Daoy (cell line): ENCODE measurements at regions not wholly inside any gene's neighbourhood (a gene's known extent, or its start where the extent isn't known, plus 50 kb on each side); places are given as distances from the start of the nearest gene placed in this dataset.
"Not testable (repeated sequence)": the region's sequence is repeated elsewhere in the genome, so short reads cannot be mapped to it uniquely, and the experiment has no call there.

Experiments used
- DNase-seq: peaks from one replicate; pipeline ENCODE4 v3.0.0-alpha.2; 2015; ENCODE audit warnings: low read depth

- no peak for DNase-seq
These were observed 257.1 kb downstream of the EFCAB11 start for GRCh38 chr14:89697281-89698060.

GRCh38 chr14:89695846-89696245, 258.7 kb downstream of the EFCAB11 start:
- no peak for DNase-seq

- DNase-seq, result no peak
These were observed 264.4 kb downstream of the EFCAB11 start for GRCh38 chr14:89690139-89690538.

- DNase-seq, result not testable (repeated sequence)
These were observed 264.8 kb downstream of the EFCAB11 start for GRCh38 chr14:89689711-89690110.

DNA sequence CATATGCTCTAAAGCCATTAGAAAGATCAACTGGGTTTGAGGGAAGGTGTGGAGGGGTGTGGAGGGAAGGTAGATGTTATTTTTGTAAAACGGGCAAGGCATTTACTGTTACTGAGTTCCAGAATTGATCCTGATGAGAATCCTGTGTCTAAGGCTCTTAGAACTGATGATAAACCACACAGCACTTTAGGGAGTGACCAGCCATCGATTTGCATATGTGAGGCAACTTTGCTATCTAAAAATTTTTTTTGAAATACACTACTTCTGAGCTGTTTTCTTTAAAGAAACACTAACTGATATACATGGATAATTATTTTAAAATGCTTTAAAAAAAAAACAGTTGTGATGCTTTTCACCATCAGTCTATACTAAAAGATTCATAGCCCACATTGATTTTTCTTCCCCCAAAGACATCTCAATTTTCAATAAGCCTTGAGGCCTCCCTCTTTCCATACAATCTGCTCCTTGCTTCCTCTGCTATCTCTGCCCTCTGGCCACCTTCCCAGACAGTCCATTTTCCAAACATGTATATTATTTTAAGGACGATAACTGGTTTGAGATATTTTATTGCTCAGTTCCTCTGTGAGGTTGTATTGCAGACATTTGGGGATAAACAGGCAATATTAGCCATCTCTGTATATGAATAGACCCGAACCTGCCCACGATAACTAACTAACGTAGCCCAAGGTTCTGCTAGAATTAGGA, 265.9 kb downstream of the EFCAB11 start:
- no peak for DNase-seq

DNA sequence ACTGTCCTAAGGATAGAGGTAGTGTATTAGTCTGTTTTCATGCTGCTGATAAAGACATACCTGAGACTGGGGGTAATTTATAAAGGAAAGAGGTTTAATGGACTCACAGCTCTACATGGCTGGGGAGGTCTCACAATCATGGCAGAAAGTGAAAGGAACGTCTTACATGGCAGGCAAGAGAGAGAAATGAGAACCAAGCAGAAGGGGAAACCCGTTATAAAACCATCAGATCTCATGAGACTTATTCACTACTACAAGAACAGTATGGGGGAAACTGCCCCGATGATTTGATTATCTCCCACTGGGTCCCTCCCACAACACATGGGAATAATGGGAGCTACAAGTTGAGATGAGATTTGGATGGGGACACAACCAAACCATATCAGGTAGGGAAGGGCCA, 267.4 kb downstream of the EFCAB11 start:
- DNase-seq, result not testable (repeated sequence)

DNA sequence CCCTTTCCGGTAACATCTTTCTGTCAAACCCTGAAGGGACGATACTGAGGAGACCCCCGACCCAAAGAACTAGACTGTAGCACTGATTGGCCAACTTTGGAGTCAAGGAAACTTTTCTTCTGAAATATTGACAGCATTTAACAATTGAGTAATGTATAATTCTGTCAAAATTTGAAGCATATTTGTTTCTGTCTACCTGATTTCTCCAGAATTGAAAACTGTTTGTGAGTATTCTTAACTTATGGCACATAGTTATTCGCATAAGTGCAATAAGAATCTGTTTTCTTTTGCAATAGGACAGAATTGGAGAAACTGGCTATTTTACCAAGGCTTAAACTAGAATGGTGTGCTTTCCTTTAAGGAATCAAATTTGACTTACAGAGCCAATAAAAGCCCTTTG, 267.1 kb upstream of the FOXN3 start:
- no peak for DNase-seq

GRCh38 chr14:89681086-89682018, 264.3 kb upstream of the FOXN3 start:
- no peak for DNase-seq

- DNase-seq, result no peak
These were observed 263.1 kb upstream of the FOXN3 start for GRCh38 chr14:89680156-89680555.

DNA sequence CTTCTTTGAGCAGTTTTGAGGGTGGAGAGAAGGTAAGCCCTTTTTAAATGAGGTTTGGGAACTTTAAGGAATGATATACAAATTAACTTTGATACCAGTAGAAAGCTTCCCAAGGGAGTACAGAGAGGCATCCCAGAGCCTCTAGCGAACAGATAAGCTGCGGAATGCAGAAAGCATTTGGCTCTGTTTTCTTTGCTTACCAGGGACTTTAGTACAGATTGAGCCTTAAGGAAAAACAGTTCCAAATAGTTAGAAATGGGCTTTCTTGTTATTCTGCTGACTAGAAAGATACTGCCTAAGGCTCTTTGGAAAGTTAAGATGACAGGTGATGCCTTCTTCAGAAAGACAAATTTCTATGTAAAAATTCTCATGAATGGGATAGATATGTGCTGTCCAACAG, 261.7 kb upstream of the FOXN3 start:
- DNase-seq, result no peak

DNA sequence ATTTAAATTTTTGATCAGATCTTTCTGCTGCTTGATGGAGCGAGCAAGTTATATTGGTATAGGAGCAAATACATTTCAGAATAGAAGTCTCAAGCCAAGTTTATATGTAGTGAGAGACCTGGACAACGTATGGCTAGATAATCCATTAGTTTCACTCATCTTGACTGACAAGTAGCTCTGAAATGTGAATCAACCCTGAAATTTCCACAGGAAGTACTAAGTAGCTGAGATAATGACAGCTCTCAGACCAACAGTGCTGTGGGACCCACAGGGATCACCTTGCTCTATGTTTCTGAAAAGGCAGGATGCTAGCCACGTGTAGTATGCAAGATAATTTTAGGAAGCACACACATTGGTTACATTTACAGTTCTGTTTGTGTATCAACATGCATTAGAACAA, 258.6 kb upstream of the FOXN3 start:
- no peak for DNase-seq

- no peak for DNase-seq
These were observed 257.9 kb upstream of the FOXN3 start for GRCh38 chr14:89674936-89675335.

GRCh38 chr14:89674240-89674639, 257.2 kb upstream of the FOXN3 start:
- no peak for DNase-seq

- DNase-seq, result peak; percentile 30
These were observed 256.6 kb upstream of the FOXN3 start for GRCh38 chr14:89673512-89674225.

DNA sequence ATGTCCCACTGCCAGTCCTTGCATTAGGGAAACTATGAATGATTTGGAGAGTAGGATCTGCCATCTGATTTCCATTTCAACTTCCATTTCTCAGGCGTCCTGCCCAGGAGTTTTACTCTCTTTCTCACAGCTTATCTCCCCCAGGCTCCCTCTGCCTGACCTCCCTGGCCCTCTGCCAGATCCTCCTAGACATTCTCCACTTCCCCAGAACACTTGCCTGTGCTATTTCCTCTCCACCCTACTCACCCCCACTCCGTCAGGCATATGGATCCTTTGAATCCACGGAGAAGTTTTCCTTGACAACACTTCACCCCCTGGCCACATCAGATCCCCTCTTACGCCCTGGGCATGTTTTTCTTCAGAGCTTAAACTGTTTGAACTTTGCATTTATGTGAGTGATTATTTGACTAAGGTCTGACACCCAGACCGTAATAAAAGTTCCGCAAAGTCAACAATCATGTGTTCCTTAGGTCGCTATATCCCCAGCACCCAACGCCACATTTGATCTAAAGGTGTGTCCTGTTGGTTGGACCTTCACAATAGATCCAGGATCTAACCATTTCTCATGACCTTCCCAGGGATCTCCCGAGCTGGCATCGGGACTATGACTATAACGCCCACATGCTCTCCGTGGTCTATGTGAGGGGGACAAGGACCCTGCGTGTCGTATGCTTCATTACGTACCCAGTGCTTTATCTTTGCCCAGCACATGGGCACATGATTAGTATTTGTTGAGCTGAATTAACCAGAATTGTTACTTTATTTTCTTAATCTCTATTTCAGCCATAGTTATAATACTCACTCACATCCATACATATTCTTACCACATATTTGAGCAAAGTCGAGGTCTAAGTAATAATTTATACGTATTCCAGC, 255.8 kb upstream of the FOXN3 start:
- DNase-seq, result peak; percentile 39

- no peak for DNase-seq
These were observed 252.2 kb upstream of the FOXN3 start for GRCh38 chr14:89669193-89669592.

DNA sequence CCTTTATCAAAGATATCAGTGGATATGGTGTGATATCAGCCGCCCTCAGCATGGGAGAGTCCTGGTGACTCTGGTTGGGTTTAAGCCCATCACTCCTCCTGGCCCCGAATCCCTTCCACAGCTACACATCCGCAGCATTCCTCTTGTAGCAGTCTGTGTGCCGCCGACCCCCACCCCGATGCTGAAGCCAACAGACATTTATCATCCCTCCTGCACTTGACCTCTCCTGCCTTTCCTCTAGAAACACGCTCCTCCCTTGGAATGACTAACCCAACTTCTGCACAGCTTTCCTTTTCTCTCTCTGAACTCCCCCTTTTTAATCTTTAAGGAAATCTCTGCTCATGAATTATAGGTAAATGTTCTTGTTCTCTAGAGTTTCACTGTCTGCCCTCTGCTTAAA, 250.9 kb upstream of the FOXN3 start:
- DNase-seq, result peak; percentile 20

DNA sequence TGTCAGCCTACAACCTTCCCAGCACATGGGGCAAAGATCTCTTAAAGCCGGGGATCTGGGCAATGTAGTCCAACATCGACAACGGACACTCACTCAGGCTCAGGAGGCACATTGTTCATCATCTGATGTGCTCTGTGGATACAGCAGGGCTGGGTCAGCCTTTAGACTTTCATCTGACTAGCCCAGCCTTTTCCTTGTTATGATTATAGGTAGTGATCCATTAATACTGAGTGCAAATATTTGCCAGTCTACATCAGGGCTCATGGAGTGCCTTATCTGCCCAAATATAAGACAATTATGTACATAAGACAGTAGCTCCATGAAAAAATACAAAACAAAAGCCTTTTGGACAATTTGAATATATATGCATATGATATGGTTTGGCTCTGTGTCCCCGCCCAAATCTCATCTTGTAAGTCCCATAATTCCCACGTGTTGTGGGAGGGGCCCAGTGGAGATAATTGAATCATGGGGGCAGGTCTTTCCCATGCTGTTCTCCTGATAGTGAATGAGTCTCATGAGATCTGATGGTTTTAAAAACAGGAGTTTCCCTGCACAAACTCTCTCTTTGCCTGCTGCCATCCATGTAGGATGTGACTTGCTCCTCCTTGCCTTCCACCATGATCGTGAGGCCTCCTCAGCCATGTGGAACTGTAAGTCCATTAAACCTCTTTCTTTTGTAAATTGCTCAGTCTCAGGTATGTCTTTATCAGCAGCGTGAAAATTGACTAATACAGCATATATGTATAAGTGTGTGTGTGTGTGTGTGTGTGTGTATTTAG, 248.5 kb upstream of the FOXN3 start:
- DNase-seq, result not testable (repeated sequence)

DNA sequence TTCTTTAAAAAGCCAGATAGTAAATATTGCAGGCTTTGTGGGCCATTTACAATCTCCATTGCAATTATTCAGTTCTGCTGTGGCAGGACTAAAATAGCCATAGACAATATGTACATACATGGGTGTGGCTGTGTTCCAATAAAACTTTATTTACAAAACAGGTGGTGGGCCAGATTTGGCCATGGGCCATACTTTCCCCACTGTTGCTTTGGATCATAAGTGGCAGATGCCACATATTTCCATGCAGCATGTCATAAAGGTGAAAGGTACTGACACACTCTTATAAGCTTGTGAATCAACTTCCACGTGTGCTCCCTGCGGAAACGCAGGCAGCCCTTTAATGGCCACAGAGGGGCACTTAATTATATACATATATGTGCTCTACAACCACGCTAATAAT, 244.4 kb upstream of the FOXN3 start:
- no peak for DNase-seq
